Stimulated activated CD4-positive, alpha-beta T cell treated with anti-CD3 and anti-CD28 coated beads, Interleukin-4, amount 100 ng/mL, for 24 hours (primary cell): ENCODE measurements at regions not wholly inside any gene's neighbourhood (a gene's known extent, or its start where the extent isn't known, plus 50 kb on each side); places are given as distances from the start of the nearest gene placed in this dataset.
"Not testable (repeated sequence)": the region's sequence is repeated elsewhere in the genome, so short reads cannot be mapped to it uniquely, and the experiment has no call there.

Experiments
- DNase-seq: peaks from one replicate; pipeline ENCODE4 v3.0.0-alpha.2; 2020

- DNase-seq = no peak
These were observed 127.4 kb upstream of the FHL2 start for GRCh38 chr2:105526000-105526925.

GRCh38 chr2:105525201-105525600 lies 126.3 kb upstream of the FHL2 start:
- DNase-seq = no peak

DNA sequence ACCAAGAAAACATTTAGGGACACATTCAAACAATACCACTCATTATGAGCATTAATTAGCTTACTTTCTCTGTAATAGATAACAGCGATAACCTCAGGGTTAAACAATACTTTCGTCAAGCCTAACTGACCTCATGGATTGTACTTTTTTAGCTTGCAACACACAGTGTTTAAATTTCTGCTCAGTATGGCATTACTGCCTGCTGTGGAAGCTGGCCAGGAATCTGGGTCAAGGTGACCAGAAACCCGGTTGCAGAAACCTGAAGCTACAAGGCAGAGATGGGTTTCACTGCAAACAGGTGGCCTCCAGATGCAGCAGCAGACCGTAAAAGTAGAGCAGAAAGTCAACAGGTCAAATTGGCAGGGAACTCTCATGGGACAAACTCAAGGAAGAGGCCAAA lies 123.8 kb upstream of the FHL2 start:
- DNase-seq = no peak

DNA sequence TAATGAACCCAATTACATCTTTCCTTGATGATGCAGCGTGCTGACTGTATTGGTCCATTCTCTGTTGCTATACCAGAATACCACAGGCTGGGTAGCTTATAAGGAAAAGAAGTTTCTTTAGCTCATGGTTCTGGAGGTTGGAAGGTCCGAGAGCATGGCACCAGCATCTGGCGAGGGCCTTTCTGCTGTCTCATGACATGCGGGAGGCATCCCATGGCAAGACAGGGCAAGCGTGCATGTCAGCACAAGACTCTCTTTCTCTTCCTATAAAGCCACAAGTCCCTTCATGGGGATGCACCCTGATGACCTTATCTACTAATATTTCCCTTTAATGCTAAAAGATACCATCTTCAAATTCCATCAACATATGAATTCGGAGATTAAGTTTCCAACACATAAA lies 122.8 kb upstream of the FHL2 start:
- no peak for DNase-seq

DNA sequence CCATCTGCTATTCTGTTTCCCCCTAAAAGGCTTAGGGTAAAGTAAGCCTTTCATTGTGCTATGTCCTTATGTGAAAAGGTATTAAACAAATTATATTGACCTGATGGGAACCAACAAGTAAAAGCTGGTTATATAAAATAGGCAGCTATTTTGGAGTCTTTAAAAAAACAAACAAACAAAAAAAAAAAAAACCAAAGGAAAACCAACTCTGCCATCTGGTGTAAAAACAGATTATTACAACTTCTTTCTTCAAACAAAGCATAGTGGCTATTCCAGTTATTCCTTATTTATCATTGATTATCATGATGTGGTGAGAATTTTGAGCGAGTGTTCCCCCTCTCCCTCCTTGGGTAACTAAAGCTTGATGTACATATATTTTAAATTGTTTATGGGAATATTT lies 122.3 kb upstream of the FHL2 start:
- DNase-seq = no peak

- DNase-seq = no peak
These were observed 120.7 kb upstream of the FHL2 start for GRCh38 chr2:105519516-105519915.

DNA sequence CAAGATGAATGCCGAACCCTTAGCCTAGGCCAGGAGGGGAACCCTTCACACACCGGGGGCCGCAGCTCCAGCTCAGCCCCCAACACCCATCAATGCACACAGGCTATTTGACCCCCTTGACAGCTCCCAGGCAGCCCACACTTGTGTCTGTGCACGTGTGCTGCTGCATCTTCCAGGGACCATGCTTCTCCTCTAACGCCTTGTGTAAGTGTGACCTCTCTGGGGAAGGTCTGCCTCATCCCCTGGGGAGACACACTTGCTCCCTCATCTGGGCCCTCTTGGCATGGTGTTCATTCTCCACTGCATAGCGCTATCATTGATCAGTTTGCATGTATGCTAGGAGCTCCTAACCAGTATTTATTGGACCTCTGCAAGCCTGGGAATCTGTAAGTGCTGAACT lies 120.0 kb upstream of the FHL2 start:
- DNase-seq = no peak

DNA sequence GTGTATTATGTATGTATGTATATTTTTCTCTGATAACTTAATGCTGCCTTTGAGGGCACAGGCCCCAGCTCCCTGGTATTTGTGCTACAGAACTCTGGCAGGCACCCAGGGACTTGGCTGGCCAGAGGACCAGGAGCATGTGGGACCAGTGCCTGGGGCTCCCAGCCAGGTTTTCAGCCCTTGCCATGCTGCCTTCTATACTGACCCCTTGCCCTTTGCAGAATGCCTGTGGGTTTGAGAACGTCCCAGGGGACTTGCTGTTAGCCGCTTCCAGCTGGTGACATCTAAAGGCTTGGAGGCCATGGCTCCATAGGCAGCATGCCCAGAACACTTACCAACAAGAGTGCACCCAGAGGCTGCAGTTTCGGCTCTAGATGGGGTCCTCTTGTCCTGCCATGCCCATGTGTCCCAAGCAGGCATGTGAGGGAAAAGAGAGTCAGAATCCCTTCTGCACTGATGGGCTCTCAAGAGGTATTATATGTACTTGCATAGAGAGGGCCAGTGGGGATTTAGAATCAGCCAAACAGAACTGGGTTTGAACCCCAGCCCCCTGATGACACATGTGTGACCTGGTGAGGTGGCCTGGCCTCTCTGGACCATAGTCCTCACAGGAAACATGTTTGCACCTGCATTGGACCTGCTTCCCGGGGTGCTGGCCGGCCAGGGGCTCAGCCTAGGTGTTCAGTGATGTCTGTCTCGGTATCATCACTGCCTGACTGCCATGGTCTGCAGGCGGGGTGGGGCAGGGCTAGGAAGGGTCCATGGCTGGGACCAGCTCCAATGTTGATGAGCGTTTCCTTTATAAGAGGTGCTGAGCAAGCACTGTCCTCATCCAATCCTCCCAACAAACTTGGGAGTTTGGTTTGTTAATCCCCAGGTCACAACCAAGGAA lies 119.2 kb upstream of the FHL2 start:
- DNase-seq = no peak

GRCh38 chr2:105515581-105516415 lies 116.9 kb upstream of the FHL2 start:
- DNase-seq = no peak

GRCh38 chr2:105514576-105514975 lies 115.7 kb upstream of the FHL2 start:
- no peak for DNase-seq

DNA sequence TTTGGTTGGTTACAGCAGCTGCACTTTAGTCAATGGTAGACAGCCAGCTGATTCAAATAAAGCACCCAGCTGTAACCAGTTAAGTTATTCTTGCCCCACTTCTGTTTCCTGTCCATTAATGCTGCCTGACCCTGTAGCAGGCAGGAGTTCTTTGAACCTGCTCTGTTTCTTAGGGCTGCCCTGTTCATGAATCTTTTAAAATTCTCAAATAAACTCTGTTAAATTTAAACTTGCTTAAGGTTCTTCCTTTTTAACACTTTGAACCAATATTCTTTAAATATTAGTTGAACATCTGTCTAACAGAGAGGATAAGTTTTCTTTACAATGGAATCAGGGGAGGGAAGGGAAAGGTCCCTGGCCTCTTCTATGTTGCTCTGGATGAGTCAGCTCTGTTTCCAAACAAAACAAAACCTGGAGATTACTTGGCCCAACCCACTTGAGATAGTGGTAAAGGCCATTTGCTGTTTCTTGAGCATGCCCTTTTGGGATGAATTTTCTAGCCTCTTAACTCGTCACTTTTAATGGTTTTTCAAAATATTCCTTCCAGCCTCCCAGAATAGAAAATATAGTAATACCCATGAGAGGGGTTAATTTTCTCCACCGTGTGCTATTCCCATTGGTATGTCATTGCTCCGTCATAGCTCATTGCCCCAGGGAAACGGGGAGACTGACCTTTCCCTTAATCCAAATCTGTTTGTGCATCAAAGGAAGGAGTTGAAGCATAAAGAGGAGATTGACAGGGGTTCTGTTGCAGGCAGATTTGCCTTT lies 112.1 kb upstream of the FHL2 start:
- no peak for DNase-seq

- no peak for DNase-seq
These were observed 110.6 kb upstream of the FHL2 start for GRCh38 chr2:105509269-105510086.

GRCh38 chr2:105506860-105507259 lies 108.0 kb upstream of the FHL2 start:
- not testable (repeated sequence) for DNase-seq

DNA sequence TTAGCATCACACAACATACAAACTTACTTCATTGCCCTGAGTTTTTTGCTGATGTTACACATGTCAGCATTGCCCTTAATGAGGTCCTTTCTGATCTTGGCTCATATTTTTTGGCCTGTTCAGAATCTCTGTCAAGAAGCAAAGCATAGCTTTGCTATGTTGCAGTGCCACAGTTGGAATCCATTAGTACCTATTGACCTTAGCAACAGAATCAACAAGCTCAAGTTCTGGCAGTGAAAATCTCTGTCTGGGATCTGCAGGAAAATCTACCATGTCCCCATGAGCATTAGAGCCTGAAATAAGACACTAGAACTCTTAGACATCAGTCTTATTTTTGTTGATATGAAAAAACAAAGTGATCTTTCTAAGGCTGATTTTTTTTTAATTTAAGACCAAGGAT lies 105.6 kb upstream of the FHL2 start:
- no peak for DNase-seq

DNA sequence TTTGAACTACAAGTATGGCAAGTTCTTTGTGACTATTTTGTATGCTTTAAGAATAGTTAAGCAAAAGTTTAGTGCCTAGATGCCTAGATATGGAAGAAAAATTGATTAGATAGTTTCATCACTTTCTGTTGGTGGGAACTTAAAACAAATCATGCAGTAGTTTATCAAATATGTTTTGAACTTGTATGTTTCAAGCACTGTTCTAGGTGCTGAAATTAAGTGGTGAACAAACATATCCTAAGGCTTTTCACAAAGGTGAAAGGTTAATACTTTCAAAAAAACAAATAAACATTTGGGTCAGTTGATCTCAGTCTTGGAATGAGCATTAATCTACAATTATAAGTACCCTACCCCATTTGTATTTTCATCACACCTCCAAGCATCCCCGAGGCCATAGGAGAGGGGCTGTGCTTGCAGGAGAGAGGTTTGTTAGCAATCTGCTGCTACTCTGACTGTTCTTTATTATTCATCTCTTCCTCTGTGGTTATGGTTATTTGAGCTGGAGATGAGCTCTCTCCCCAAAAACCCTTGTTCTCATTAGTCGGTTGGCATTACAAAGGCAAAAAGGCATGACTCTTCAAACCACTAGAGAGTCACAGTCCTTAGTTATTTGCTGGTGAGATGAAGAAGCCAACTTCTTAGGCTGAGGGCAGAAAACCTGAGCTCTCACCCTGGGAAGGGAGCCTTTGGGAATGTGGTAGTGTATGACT lies 103.9 kb upstream of the FHL2 start:
- DNase-seq = no peak

- no peak for DNase-seq
These were observed 99.5 kb upstream of the FHL2 start for GRCh38 chr2:105498281-105498846.

- DNase-seq = no peak
These were observed 98.2 kb upstream of the FHL2 start for GRCh38 chr2:105497094-105497493.

DNA sequence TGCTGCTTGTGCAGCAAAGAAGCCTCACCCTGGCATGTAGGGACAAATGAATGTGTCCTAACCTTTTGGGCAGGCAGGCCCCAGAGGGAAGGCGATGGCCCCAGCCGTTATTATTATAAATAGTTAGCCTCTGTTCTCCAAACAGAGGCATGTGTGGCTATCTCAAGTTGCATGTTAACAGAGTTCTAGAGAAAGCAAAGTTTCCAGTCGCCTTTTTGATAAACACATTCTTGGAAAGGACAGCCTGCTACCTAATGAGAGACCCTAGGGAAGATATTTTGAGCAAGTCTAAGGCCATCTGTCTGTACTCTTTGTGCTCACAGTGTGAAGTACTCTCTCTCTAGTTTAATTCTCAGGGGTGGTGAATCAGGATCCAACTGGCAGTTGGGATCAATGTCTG lies 97.4 kb upstream of the FHL2 start:
- no peak for DNase-seq

DNA sequence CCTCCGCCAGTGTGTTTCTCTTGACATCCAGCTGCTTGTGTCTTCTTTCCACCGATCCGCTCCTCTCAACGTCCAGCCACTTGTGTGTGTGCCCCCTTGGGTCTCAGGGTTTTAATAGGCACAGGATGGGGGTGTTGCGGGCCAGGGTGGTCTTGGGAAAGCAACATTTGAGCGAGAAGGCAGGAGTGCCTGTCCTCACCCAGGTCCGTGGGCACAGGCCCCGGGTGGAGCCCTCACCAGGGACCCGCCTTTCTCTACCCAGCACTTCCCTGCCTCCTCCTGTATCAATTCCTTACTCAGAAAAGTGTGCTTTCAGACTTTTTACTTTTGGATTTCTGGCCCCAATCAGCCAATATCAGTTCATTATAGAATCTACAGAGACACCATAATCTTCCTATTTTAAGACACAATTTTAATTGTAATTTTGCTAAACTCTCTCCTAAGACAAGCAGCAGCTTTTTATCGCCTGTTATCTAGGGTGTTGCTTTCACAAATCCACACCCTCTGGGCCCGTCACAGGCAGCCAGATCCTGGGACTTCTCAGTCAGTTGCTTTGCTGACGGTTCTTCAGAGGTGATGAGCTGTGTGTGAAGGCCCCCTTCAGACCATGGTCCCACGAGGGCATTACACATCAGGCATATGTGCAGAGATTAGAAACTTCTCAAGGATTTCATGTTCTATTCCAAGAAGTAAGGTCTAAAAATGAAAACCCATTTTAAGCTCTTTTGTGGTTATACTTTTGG lies 96.0 kb upstream of the FHL2 start:
- no peak for DNase-seq

DNA sequence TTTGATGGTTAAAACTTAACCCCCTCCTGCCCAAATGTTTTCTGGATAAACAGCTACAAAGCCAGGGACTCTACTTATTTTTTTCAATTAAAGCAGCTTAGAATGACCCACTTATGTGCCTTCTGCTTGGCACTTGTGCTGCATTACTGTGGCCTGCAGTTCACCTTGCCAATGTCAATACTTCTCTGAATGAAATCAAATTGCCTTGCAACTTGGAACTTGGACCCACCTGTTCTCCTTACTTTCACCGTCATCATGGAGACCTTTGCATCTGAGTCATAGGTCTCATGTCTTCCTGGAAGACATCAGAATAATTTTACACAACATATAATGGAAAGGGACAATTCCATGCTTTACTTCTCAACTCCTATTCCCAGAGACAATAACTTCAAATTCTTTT lies 92.1 kb upstream of the FHL2 start:
- no peak for DNase-seq
